Neural cell (in vitro differentiated cells): ENCODE measurements at regions not wholly inside any gene's neighbourhood (a gene's known extent, or its start where the extent isn't known, plus 50 kb on each side); places are given as distances from the start of the nearest gene placed in this dataset.
A peak's percentile ranks its signal among the peaks of the same experiment; 100 is the strongest.
"Not testable (repeated sequence)": the region's sequence is repeated elsewhere in the genome, so short reads cannot be mapped to it uniquely, and the experiment has no call there.

Source experiments
- H2AFZ ChIP-seq: fragments of 200-600, 300-800 bp; sonication (generic), shearing (Covaris generic); 2 replicates; pipeline ENCODE4 v1.6.0; 2014; ENCODE audit warnings: low read depth, mild to moderate bottlenecking, antibody characterized with exemption, low read length, moderate library complexity
- H3F3A ChIP-seq: fragments of 200-600 bp; shearing (Covaris generic); 2 replicates; pipeline ENCODE4 v1.6.1; 2016; ENCODE audit warnings: mild to moderate bottlenecking, moderate library complexity, mixed read lengths, antibody characterized with exemption, low read length; ENCODE audit not compliant: insufficient read depth, poor library complexity, severe bottlenecking
- H3K27ac ChIP-seq: fragments of 200-600, 300-800 bp; sonication (generic), shearing (Covaris generic); 2 replicates; pipeline ENCODE4 v1.5.1; 2014; ENCODE audit warnings: mild to moderate bottlenecking, low read length, moderate library complexity
- H3K27me3 ChIP-seq: fragments of 300-800, 200-600 bp; sonication (generic), shearing (Covaris generic); 2 replicates; pipeline ENCODE4 v1.6.0; 2014; ENCODE audit warnings: mild to moderate bottlenecking, low read depth, low read length, moderate library complexity; ENCODE audit not compliant: insufficient read depth
- H3K36me3 ChIP-seq: fragments of 300-800, 200-600 bp; sonication (generic), shearing (Covaris generic); 2 replicates; pipeline ENCODE4 v1.5.1; 2014; ENCODE audit warnings: mild to moderate bottlenecking, antibody characterized with exemption, low read length, moderate library complexity; ENCODE audit not compliant: insufficient read depth
- H3K4me2 ChIP-seq: fragments of 300-800, 200-600 bp; sonication (generic), shearing (Covaris generic); 2 replicates; pipeline ENCODE4 v1.6.0; 2014; ENCODE audit warnings: mild to moderate bottlenecking, low read length
- H3K4me3 ChIP-seq: fragments of 300-800, 200-600 bp; sonication (generic), shearing (Covaris generic); 2 replicates; pipeline ENCODE4 v1.5.1; 2014; ENCODE audit warnings: mild to moderate bottlenecking, low read length, moderate library complexity
- H3K79me2 ChIP-seq: fragments of 200-600 bp; shearing (Covaris generic); replicated peaks from 2 replicates; pipeline ENCODE4 v1.6.0; 2014; ENCODE audit warnings: mild to moderate bottlenecking, low read length, moderate library complexity; ENCODE audit not compliant: insufficient read depth
- H3K9ac ChIP-seq: fragments of 300-800, 200-600 bp; sonication (generic), shearing (Covaris generic); 2 replicates; pipeline ENCODE4 v1.6.1; 2016; ENCODE audit warnings: mild to moderate bottlenecking, low read length, mixed read lengths
- H3K9me2 ChIP-seq: fragments of 200-600 bp; shearing (Covaris generic); 2 replicates; pipeline ENCODE4 v1.6.1; 2016; ENCODE audit warnings: mild to moderate bottlenecking, low read length, mixed read lengths; ENCODE audit not compliant: insufficient read depth
- H3K9me3 ChIP-seq: fragments of 200-600, 300-800 bp; sonication (generic), shearing (Covaris generic); 2 replicates; pipeline ENCODE4 v1.6.1; 2016; ENCODE audit warnings: mild to moderate bottlenecking, mixed run types, low read length, moderate library complexity, mixed read lengths
- H4K20me1 ChIP-seq: fragments of 200-600 bp; shearing (Covaris generic); 2 replicates; pipeline ENCODE4 v1.6.1; 2016; ENCODE audit warnings: mild to moderate bottlenecking, mixed run types; ENCODE audit not compliant: insufficient read depth
- EP300 ChIP-seq: fragments of 450-650 bp; conservative IDR thresholded peaks from 2 replicates; pipeline ENCODE4 v1.6.1; 2014; ENCODE audit warnings: antibody characterized with exemption, mild to moderate bottlenecking, moderate library complexity; ENCODE audit not compliant: poor library complexity, severe bottlenecking
- POLR2AphosphoS5 ChIP-seq: IDR thresholded peaks from 2 replicates; pipeline ENCODE4 v1.6.1; 2012
- RAD21 ChIP-seq: fragments of 450-650 bp; conservative IDR thresholded peaks from 2 replicates; pipeline ENCODE4 v1.6.1; 2014; ENCODE audit warnings: antibody characterized with exemption, mild to moderate bottlenecking, moderate library complexity
- SMC3 ChIP-seq: fragments of 450-650 bp; conservative IDR thresholded peaks from 2 replicates; pipeline ENCODE4 v1.6.1; 2014; ENCODE audit warnings: antibody characterized with exemption, mild to moderate bottlenecking, moderate library complexity; ENCODE audit not compliant: poor library complexity
- TF ChIP-seq, protein P1 (sequence below): IDR thresholded peaks from 2 replicates; pipeline ENCODE4 v1.6.1; 2012; ENCODE audit warnings: borderline replicate concordance

DNA sequence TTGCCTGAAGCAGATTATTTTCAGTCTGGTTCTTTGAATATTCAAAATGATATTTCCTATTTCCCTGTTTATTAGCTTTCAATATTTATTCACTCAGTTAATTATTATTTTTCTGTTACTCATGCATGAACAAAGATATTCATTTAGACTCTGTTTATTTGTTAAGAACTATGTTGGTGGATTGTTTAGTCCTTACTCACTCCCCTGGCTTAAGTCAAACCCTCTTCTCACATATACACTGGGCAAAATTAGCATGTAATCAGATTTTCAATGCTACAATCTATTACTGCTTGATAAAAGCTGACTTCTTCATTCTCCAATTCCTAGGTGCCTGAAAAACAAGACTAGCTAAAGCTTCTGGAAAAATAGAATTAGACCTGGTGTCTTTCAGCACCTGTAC, 335.8 kb downstream of the FAT4 start (continued):
- TF ChIP-seq, protein P1, sequence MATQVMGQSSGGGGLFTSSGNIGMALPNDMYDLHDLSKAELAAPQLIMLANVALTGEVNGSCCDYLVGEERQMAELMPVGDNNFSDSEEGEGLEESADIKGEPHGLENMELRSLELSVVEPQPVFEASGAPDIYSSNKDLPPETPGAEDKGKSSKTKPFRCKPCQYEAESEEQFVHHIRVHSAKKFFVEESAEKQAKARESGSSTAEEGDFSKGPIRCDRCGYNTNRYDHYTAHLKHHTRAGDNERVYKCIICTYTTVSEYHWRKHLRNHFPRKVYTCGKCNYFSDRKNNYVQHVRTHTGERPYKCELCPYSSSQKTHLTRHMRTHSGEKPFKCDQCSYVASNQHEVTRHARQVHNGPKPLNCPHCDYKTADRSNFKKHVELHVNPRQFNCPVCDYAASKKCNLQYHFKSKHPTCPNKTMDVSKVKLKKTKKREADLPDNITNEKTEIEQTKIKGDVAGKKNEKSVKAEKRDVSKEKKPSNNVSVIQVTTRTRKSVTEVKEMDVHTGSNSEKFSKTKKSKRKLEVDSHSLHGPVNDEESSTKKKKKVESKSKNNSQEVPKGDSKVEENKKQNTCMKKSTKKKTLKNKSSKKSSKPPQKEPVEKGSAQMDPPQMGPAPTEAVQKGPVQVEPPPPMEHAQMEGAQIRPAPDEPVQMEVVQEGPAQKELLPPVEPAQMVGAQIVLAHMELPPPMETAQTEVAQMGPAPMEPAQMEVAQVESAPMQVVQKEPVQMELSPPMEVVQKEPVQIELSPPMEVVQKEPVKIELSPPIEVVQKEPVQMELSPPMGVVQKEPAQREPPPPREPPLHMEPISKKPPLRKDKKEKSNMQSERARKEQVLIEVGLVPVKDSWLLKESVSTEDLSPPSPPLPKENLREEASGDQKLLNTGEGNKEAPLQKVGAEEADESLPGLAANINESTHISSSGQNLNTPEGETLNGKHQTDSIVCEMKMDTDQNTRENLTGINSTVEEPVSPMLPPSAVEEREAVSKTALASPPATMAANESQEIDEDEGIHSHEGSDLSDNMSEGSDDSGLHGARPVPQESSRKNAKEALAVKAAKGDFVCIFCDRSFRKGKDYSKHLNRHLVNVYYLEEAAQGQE: no peak

DNA sequence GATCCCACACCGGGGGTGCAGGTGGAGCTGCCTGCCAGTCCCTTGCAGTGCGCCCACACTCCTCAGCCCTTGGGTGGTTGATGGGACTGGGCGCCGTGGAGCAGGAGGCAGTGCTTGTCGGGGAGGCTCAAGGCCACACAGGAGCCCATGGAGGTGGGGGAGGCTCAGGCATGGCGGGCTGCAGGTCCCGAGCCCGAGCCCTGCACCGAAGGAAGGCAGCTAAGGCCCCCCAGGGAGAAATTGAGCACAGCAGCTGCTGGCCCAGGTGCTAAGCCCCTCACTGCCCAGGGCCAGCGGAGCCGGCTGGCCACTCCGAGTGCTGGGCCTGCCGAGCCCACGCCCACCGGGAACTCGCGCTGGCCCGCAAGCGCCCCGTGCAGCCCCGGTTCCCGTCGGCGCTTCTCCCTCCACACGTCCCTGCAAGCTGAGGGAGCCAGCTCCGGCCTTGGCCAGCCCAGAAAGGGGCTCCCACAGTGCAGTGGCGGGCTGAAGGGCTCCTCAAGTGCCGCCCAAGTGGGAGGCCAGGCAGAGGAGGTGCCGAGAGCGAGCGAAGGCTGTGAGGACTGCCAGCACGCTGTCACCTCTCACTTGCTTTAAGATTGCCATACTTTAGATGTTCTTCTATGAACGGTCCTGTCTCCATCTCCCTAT, 337.1 kb downstream of the FAT4 start:
- H3K4me2 ChIP-seq, H3K27me3 ChIP-seq, H3K36me3 ChIP-seq, H3K9me2 ChIP-seq, H4K20me1 ChIP-seq, H2AFZ ChIP-seq, H3K79me2 ChIP-seq, H3K4me3 ChIP-seq, H3K9me3 ChIP-seq, H3K9ac ChIP-seq, H3K27ac ChIP-seq, H3F3A ChIP-seq: not testable (repeated sequence)

DNA sequence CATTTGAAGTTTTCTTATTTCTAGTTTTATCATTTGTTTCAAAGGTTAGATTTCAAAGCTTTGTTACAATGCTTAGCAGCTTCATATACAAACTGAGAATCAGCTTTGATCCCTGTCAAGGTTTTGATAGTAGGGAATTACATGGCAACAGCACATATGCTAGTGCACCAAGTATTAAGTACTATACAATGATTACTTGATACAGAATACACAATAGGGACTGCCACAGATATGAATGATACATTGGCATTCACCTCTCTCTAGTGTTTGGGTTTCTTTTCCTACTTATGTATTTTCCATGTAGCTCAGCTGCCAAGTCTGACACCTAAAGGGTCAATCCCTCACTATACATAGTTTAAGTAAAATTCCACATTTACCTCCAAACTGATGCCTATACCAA, 344.0 kb downstream of the FAT4 start:
- Histone ChIP-seq H3K79me2 (no peaks in the 10 kb centered on the region), H3F3A (no peaks in the 10 kb centered on the region), H3K9me3 (no peaks in the 10 kb centered on the region), H3K9ac (no peak overlapping the region), H2AFZ (no peak overlapping the region), H3K36me3 (no peaks in the 10 kb centered on the region), H3K4me3 (no peak overlapping the region), H3K9me2 (no peaks in the 10 kb centered on the region), H3K27me3 (no peaks in the 10 kb centered on the region), H3K4me2 (no peak overlapping the region), H4K20me1 (no peaks in the 10 kb centered on the region), H3K27ac (no peak overlapping the region)
- TF ChIP-seq, protein P1: peak; percentile 52
- TF ChIP-seq EP300 (peak; percentile 93), POLR2AphosphoS5 (peak; percentile 73), RAD21 (no peak), SMC3 (no peak)
